ENCODE measurements at regions not wholly inside any gene's neighbourhood (a gene's known extent, or its start where the extent isn't known, plus 50 kb on each side); places are given as distances from the start of the nearest gene placed in this dataset.
"Not testable (repeated sequence)": the region's sequence is repeated elsewhere in the genome, so short reads cannot be mapped to it uniquely, and the experiment has no call there.

DNA sequence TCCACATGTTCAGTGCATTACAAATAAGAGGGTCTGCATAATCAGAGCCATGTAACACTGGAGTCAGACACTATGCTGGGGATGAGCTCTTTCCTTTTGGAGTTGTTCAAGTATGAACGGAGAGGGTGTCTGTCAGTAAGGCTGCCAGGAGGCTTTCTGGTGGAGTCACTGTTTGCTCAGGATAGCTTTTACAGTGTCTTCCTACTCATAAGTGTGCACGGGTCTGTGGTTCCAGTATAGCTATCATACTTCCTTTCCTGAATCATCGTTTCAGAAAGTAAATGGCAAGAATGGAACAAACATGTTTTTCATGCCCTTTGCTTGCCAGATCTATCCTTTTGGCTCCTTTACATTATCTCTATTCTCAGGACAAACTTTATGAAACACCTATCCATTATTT, 152.7 kb upstream of the CDH11 start:
- intact Hi-C loops (cut with DNase I): no loop called here
- ATAC-seq (no peak), DNase-seq (ENCODE audit: low spot score) (no peak)

DNA sequence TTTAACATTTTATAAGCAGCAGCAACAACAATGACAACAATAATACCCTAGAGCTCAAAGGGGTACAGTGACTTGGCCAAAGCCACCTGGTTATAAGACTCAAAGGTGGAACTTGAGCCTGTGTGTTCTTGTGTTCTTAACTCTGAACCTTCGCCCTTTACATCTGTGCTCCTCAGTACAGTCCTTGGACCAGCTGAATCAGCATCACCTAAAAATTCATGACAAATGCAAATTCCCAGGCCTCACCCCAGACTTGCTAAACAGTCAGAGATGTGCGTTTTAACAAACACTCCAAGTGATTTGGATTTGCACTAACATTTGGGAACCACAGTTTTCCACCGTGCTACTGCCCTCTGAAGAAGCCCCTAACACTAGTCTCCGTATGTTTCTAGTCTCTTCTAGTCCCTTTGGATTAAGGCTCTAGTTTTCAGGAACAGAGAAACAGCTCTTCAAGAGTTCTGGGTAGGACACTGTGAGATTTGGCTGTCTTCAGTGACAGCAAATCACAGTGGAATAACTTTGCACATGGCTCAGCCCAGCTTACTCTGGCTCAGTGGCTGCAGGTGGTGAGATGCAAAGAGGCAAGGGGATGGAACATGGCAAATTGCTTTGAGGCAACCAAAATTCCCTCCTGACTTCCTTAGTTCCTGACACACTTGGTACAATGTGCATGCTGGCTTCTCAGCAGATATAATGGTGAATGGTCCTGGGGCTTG, 151.0 kb upstream of the CDH11 start:
- intact Hi-C loops (cut with DNase I): no loop called here
- ATAC-seq (no peak), DNase-seq (ENCODE audit: low spot score) (no peak)

DNA sequence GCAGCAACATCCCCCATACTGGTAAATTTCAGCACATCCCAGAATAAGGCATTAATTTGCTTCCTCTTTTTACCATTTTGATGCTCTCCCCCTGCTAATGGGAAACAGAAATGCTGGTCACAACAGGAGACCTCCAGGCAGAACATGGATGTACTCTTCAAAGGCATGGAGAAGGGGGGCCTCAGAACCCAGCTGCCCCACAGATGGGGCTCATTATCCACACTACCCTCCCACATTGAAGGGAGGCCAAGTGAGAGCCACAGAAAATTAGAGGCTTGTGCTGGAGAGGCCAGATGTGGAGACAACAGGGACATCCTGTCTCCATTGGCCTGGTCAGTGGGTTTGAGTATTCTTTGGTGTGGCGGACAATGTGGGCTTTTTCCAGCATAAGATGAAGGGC, 150.1 kb upstream of the CDH11 start:
- ATAC-seq (no peak), DNase-seq (ENCODE audit: low spot score) (no peak)
- intact Hi-C loops (cut with DNase I): no loop called here

DNA sequence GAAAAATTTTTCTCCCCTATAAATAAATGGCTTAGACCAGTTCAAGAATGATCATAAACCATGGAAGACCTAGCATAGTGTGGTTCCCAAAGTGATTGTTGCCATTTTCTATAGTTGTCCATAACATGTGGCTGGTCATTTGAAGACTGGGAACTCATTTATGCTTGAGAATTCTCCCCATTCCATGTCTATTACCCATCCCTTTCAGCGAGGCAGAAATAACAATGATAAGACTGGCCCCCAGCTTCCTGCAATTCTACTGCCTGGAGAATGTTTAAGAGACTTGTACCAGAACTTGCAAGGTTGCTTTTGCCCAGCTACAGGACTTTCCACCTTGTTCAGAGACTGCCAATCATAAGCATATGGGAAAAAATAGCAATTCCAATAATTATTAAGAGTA, 146.5 kb upstream of the CDH11 start:
- ATAC-seq: no peak
- no peak for DNase-seq (ENCODE audit: low spot score)
- intact Hi-C loops (cut with DNase I): no loop called here

DNA sequence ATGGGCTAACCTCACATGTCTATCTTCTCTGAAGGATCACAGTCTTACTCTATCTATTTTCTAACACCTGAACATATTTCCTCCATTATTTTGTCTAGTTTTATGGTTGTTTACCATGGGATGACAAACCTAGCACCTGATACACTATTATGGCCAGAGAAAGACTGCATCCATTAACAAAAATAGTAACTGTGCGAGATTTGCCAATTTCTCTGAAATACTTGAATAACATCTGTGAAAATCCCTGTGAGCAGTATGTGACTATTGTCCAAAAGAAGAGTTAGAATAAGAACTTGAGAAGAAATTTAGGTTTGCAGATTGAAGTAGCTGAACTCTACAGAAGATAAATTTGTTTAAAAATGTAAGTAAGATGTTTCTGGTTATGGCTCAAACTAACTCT, 142.0 kb upstream of the CDH11 start:
- ATAC-seq: no peak
- intact Hi-C loops (cut with DNase I): no loop called here
- DNase-seq (ENCODE audit: low spot score): no peak

DNA sequence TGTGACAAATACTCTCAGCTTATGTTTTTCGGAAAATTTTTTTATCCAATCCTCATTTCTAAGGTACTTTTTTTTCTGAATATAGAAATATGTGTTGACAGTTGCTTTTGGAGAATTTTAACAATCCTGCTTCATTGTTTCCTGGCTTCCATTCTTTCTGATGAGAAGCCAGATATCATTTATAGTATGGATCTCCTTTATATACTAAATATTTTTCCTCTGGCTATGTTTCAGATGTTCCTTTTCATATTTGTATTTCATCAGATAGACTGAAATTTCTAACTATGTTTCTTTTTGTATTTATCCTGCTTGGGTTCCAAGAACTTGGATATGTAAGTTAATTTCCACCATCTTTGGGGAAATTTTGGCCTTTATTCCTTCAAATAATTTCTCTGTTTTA, 138.9 kb upstream of the CDH11 start:
- intact Hi-C loops (cut with DNase I): no loop called here
- ATAC-seq (no peak), DNase-seq (ENCODE audit: low spot score) (no peak)

DNA sequence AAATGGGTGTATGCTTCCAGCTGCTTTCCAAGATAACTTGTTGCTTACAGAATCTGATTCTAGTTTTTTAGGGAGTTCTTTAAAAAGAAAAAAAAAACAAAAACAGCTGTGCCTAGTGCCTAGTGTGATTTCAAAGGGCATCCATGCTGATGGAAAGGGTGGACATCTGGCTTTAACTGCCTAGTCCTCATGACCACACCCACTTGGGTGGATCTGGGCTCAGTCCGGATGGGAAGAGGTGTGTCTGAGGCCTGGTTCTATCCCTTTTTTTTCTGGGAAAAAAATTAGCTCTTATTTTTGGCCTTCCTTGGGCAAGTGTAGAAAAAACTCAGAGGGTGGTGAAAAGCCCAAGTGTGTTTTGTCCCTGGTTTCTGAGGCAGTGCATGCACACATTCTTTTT, 132.3 kb upstream of the CDH11 start:
- intact Hi-C loops (cut with DNase I): no loop called here
- no peak for ATAC-seq
- no peak for DNase-seq (ENCODE audit: low spot score)

DNA sequence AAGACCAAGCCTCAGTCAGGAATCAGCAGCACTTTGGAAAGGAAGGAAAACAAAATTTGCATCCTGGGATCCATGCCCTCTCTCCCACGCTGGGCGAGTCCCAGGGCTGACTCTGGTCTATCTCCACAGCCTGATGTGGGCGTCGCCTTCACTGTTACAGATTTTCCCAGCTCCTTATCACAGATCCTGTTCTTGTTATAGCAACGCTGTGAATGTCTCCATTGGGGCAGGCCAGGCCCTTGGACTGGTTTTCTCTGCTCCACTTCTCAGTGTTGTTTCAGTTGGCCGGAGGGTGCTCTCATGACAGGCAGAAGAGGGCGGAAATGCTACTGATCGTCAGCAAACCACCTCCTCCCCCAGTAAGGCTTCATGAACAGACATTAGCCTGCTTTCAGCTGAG, 127.9 kb upstream of the CDH11 start:
- intact Hi-C loops (cut with DNase I): no loop called here
- peak; percentile 78 for DNase-seq (ENCODE audit: low spot score)
- ATAC-seq: peak; percentile 95

DNA sequence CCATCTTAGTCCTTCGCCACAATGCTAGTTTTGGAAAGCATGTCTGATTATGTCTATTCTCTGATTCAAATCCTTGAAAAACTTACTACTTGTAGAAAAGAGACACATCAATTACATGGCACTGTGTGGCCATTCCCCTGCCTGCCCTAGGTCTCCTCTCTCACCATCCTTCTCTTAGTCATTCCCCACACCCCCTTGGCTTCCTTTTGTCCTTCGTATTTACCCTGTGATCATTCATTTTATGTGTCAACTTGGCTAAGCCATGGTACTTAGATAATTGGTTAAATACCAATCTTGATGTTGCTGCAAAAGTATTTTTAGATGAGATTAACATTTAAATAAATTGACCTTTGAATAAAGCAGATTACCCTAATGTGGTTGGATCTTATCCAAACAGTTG, 122.9 kb upstream of the CDH11 start:
- DNase-seq (ENCODE audit: low spot score) (no peak), ATAC-seq (no peak)
- intact Hi-C loops (cut with DNase I): no loop called here

DNA sequence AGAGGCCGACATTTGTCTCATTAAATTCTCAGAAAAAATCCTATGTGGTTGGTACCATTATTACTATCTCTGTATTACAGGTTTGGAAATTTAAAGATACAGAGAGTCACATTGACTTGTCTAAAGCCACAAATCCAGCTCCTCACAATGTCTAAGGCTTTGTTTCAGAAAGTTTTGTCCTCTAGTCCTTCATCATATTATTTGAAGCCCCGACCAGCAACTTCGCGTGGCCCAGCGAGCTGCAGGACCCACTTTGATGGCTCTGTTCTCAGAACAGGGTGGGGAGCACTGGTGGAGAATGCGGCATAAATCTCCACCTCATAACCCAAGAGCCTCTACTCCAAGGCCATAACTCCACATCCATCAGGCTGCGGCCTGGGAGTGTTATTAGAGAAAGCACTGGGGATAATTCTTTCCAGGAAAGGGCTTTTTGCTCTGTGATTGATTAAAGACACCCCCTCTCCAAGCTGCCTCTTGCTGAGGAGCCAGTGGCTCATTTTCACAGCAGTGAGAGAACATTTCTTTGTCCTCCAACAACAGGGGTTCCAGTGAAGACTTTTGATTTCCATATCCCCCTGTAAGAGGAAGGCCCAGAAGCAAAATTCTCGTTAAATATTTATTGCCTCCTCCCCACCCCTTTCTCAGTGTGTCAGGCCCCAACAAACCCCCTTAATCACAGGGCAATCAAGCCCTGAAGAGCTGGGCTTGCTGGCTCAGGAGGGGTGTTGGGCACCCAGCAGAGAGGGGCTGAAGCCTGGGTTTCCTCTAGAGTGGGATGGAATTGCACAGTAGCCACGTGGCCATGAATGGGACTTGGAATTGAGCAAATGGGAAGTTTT, 113.7 kb upstream of the CDH11 start:
- no peak for ATAC-seq
- intact Hi-C loops (cut with DNase I): no loop called here
- DNase-seq (ENCODE audit: low spot score): no peak

DNA sequence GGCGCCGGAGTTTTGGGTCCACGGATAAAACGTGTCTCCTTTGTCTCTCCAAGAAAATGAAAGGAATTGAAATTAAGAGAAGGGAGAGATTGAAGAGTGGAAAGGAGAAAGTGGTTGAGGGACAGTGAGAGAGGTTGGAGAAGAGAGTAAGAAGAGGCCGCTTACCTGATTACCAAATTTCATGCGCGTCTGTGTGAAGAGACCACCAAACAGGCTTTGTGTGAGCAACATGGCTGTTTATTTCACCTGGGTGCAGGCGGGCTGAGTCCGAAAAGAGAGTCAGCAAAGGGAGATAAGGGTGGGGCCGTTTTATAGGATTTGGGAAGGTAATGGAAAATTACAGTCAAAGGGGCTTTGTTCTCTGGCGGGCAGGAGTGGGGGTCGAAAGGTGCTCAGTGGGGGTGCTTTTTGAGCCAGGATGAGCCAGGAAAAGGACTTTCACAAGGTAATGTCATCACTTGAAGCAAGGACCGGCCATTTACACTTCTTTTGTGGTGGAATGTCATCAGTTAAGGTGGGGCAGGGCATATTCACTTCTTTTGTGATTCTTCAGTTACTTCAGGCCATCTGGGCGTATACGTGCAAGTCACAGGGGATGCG, 113.0 kb upstream of the CDH11 start:
- intact Hi-C loops (cut with DNase I); DNase-seq (ENCODE audit: low spot score); ATAC-seq: not testable (repeated sequence)

DNA sequence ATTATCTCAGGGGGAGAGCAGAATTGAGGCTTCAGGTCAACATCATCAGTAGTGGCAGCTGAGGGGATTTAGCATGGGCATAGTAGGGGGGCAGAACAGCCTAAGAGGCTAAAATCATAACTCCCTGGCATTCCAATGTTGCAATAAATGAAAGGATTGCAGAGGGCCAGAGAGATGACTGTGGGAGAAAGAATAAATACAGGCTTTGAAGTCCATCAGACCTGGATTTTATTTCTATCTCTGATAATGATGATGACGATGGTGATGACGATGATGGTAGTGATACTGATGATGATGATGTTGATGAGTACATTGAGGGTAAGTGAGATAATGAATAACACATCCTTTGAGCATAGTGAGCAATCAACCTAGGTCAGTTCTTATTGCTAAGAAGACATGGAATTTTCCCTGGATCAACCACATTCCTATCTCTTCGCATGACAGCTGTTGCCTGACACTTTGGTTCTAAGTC, 107.4 kb upstream of the CDH11 start:
- ATAC-seq (no peak), DNase-seq (ENCODE audit: low spot score) (no peak)
- intact Hi-C loops (cut with DNase I): no loop called here

DNA sequence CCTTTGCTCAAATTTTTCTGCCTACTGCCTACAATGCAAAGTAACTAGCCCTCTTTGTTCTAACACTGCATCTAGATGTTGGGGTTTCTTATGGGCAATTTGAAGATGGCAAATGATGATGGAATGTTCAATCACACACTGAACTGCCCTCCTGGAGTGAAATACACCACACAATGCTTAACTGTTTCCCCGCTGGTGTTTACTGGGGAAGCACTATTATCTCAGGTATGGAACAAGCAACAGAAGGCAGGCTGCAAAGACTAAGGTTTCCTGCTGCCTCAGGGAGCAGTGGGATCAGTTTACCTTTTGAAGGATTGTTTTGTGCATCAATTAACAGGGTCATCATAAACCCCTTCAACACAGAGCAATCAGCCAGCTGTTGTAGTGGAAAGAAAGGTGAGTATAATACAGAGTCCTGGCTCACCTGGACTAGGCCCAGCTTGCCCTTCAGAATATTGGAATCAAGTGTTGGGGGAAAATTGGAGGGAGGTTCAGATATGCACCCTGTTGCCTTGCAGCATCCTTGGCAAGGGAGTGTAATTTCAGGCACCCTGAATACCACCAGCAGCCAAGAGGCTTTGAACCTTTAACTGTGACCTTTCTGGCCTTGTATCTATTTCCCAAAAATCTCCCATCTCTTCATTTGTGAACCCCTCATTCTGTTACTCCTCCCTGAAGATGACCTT, 105.4 kb upstream of the CDH11 start:
- intact Hi-C loops (cut with DNase I): no loop called here
- ATAC-seq: no peak
- no peak for DNase-seq (ENCODE audit: low spot score)

DNA sequence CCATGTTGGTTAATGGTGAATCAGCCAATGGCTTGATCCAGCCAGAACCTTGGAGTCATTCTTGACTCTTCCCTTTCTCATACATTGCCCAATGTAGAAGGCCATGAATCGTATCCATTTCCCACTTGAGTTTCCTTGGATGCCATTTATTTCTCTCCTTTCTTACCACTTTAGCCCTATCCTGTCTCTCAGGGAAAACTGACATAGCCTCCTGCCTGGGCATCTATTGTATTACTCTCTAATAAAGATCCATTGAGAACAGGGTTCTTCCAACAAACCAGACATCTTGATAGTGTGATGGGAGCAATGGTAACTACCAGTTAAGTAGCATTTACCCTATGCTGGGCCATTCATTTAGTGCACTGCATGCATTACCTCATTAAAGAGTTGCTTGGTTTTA, 104.2 kb upstream of the CDH11 start:
- no peak for DNase-seq (ENCODE audit: low spot score)
- intact Hi-C loops (cut with DNase I): no loop called here
- no peak for ATAC-seq

DNA sequence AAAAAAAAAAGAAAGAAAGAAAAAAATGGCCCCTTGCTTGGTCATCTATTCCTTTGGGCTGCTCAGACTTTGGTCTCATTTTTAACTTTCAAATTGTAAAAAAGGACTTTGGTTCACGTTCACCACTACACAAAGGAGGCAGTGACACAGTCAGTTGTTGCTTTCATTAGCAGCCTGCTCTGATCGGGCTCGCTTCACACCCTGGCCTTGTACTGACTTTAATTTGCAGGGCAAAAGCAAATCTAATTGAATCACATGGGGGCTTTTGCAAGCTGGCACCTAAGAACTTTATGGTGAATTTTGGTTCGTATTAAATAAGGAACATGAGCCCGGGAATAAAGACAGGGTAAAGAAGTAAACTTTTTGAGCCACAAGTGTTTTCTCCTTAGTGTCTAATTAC, 103.6 kb upstream of the CDH11 start:
- intact Hi-C loops (cut with DNase I): no loop called here
- DNase-seq (ENCODE audit: low spot score): no peak
- ATAC-seq: no peak

DNA sequence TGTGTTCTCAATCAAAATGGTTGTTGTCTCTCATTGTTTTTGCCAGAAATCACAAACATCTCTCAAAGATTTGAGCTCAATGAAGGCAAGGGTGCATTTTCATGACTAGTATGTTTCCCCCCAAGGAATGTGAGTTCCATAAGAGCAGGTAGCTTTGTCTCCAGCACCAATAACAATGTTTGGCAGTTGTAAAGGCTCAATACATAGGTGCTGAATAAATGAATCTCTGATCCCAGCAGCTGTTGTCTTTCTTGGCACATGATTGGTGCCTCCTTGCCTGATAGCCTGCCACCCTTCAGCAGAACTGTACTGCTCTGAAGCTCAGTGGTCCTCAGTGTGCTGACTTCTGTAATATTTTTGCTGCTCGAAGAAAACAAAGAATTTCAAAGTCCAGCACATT, 103.1 kb upstream of the CDH11 start:
- ATAC-seq (no peak), DNase-seq (ENCODE audit: low spot score) (no peak)
- intact Hi-C loops (cut with DNase I): no loop called here

DNA sequence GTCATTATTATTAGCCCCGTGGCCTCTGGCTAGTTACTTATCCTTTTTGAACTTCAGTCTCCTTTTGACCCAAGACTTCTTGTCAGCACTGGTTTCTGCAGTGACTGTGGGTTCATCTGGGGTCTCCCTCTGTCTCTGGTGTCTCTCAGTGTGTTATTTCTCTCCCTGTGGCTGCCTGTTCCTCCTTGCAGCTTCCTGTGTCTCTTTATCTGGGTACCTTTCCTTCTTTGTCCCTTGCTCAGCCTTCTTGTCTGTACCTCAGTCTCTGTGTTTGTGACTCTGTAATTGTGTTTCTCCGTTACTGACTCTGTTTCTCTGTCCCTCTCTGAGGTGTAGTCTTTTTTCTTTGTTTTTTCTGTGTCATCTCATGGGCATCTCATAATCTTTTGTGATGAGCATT, 102.6 kb upstream of the CDH11 start:
- intact Hi-C loops (cut with DNase I): no loop called here
- DNase-seq (ENCODE audit: low spot score) (no peak), ATAC-seq (no peak)

DNA sequence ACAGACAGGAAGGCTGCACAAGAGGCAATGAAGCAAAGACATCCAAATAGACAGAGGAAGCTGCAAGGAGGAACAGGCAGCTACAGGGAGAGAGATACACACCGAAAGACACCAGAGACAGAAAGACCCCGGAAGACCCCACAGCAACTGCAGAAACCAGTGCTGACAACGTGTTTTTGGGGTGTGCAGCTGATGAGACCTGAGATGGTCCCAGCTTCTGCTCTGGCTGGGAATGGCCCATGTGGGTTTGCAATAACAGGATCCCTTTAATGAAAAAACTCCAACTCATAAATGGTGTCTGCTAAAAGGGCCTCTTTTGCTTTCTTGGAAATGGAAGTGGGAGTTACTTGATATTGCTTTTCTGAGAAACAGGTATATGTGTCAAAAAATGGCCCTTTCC, 101.5 kb upstream of the CDH11 start:
- ATAC-seq (no peak), DNase-seq (ENCODE audit: low spot score) (no peak)
- intact Hi-C loops (cut with DNase I): no loop called here

DNA sequence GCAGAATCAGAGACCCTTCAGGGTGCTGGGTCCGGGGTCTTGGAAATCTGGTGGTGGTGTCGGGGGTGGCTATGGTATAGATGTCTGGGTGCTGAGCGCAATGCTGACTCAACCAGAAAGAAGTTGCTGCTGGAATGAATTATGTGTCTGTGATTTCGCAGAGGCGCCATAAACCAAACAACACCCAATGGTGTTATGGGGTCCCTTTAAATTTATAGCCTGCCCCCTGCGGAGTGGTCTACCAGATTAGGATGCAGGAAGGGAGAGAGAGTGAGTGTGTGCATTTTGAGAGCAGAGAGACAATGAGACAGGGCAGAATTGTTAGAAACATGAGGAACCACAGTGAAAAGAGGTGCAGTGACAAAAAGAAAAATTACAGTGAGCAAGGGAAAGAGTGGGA, 100.7 kb upstream of the CDH11 start:
- ATAC-seq (no peak), DNase-seq (ENCODE audit: low spot score) (no peak)
- intact Hi-C loops (cut with DNase I): no loop called here

DNA sequence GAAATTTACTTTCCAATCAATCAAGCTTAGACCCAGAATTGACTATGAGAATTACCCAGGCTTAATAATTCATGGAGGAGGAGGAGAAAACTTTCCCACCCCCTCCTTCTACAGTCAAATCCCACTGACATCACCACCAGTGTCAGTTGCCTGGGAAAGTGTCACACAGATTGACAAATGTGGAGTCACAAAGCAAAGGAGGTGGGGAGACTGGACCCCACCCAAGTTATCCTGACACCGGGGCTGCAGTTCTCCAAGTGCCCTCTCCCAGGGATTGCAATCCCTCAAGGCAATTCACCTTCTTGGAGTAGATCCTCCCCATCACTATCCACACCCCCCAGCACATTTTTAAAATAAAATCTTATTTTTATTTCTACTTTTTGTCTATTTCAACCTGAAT, 100.2 kb upstream of the CDH11 start:
- ATAC-seq (no peak), DNase-seq (ENCODE audit: low spot score) (no peak)
- intact Hi-C loops (cut with DNase I): no loop called here

Data from sciatic nerve (tissue), 2 donors.